Sigmoid colon (tissue), 6 donors: ENCODE measurements at regions not wholly inside any gene's neighbourhood (a gene's known extent, or its start where the extent isn't known, plus 50 kb on each side); places are given as distances from the start of the nearest gene placed in this dataset.

Experiments used
- DNase-seq: peaks from one replicate; pipeline ENCODE4 v3.0.0-alpha.2; 2019
- H3K27ac ChIP-seq, 4 donors: fragments of 200-600 bp; sonication (generic); one replicate each; pipeline ENCODE4 v1.5.1; 2016 to 2019; ENCODE audit warnings: mild to moderate bottlenecking in 1 of 4
- H3K27me3 ChIP-seq, 3 donors: fragments of 200-600 bp; sonication (generic); one replicate each; pipeline ENCODE4 v1.5.1; 2019; ENCODE audit warnings: mild to moderate bottlenecking in 1 of 3
- H3K36me3 ChIP-seq, 4 donors: fragments of 200-600 bp; sonication (generic); one replicate each; pipeline ENCODE4 v1.5.1; 2016 to 2019
- H3K4me1 ChIP-seq, 4 donors: fragments of 200-600 bp; sonication (generic); one replicate each; pipeline ENCODE4 v1.5.1; 2017 to 2019
- H3K4me3 ChIP-seq, 4 donors: fragments of 200-600 bp; sonication (generic); one replicate each; pipeline ENCODE4 v1.5.1; 2017 to 2019; ENCODE audit warnings: mild to moderate bottlenecking in 2 of 4, moderate library complexity in 1 of 4
- H3K9me3 ChIP-seq, 4 donors: fragments of 200-600 bp in 3 of 4; sonication (generic) in 3 of 4; one replicate each; pipeline versions ENCODE4 v1.5.1 to v1.6.1; 2013 to 2019
- EP300 ChIP-seq, 4 donors: sonication (generic); formaldehyde crosslinking; IDR thresholded peaks; one replicate each; pipeline ENCODE4 v1.6.1; 2017; ENCODE audit warnings: antibody characterized with exemption in 4 of 4
- POLR2A ChIP-seq, 2 donors: fragments of 450-650 bp; IDR thresholded peaks; one replicate each; pipeline ENCODE4 v1.6.1; 2016; ENCODE audit warnings: antibody characterized with exemption in 2 of 2, mild to moderate bottlenecking in 2 of 2, moderate library complexity in 2 of 2
- POLR2AphosphoS5 ChIP-seq, 4 donors: sonication (generic); formaldehyde crosslinking; IDR thresholded peaks; one replicate each; pipeline ENCODE4 v1.6.1; 2017; ENCODE audit warnings: antibody characterized with exemption in 4 of 4
- WGBS, 2 donors: extraction: QIAGEN DNeasy Blood & Tissue Kit; methylation state at CpG; one replicate each; pipeline ENCODE4 v1.1.7; 2013; 5-methylcytosine and 5-hydroxymethylcytosine counted together
- intact Hi-C: fragments of 100-400 bp; cut with DNase I; formaldehyde crosslinking; loops from one replicate; pipeline ENCODE4 v1.15.1; 2023
- TF ChIP-seq, protein P1 (sequence below), 4 experiments: fragments of 450-650 bp in 3 of 4; fragments of 200-600 bp in 1 of 4; IDR thresholded peaks; one replicate each; pipeline ENCODE4 v1.5.1; 2016 to 2019; ENCODE audit warnings: antibody characterized with exemption in 4 of 4, mild to moderate bottlenecking in 3 of 4, moderate library complexity in 2 of 4
- donor health status: healthy with polysubstance abuse.
- donor health status: healthy.

DNA sequence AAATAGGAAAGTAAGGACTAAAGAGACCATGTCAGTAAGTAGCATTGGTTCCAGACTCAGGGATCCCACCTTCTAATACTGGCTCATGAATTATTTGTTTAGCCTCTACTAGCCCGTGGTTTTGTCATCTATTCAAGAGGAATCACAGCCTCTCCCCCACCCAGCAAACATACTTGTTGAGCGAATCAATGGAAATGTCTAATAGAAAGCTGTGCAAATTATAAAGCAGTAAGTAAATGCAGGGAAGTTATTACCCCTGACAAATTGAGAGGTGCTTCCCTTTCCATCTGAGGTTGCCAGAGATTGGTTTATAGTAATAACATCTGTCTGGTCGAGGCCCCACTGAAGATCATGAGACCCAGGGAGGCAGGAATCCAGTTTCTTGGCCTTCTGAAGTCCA lies 219.3 kb upstream of the OSR1 start:
- Histone ChIP-seq H3K27me3 (no peaks in the 10 kb centered on the region), H3K27ac (no peak overlapping the region), H3K36me3 (no peaks in the 10 kb centered on the region), H3K4me1 (peaks cover 0 to 14% (median 7%) of the 10 kb centered on the region in 4 donors), H3K9me3 (no peaks in the 10 kb centered on the region), H3K4me3 (no peak overlapping the region)
- intact Hi-C loops = no loop called here
- no peak for DNase-seq
- WGBS, 2 donors = 68 to 84% methylated on average over 3 of the region's 3 CpGs
- TF ChIP-seq POLR2A (IDR thresholded peaks at IDR 0.05) (no peak), EP300 (IDR thresholded peaks at IDR 0.05) (no peak), POLR2AphosphoS5 (IDR thresholded peaks at IDR 0.05) (no peak)
- TF ChIP-seq, protein P1, sequence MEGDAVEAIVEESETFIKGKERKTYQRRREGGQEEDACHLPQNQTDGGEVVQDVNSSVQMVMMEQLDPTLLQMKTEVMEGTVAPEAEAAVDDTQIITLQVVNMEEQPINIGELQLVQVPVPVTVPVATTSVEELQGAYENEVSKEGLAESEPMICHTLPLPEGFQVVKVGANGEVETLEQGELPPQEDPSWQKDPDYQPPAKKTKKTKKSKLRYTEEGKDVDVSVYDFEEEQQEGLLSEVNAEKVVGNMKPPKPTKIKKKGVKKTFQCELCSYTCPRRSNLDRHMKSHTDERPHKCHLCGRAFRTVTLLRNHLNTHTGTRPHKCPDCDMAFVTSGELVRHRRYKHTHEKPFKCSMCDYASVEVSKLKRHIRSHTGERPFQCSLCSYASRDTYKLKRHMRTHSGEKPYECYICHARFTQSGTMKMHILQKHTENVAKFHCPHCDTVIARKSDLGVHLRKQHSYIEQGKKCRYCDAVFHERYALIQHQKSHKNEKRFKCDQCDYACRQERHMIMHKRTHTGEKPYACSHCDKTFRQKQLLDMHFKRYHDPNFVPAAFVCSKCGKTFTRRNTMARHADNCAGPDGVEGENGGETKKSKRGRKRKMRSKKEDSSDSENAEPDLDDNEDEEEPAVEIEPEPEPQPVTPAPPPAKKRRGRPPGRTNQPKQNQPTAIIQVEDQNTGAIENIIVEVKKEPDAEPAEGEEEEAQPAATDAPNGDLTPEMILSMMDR (IDR thresholded peaks at IDR 0.05) = no peak

DNA sequence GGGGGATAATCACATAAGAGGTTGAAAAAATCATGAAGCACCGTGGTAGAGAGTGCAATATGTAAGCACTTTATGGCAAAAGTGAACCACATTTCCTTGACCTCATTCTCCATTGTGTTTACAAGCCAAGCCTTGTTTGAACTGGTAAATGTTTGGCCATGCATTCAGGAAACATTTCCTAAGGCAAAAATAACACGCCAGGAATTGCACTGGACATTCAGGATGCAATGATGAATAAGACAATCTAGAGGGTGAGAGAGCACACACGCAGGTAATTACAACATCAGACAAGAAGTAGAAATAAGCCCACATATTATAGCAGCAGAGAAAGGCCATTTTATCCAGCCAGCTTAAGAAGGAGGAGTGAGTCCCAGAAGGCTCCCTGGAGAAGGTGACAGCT lies 218.0 kb upstream of the OSR1 start:
- no peak for DNase-seq
- H3K27me3 ChIP-seq = no peaks in the 10 kb centered on the region
- no peaks in the 10 kb centered on the region for H3K9me3 ChIP-seq
- no peak overlapping the region for H3K4me3 ChIP-seq
- TF ChIP-seq EP300 (IDR thresholded peaks at IDR 0.05) = no peak
- no peak for TF ChIP-seq POLR2A (IDR thresholded peaks at IDR 0.05)
- TF ChIP-seq, protein P1 (IDR thresholded peaks at IDR 0.05) = no peak
- TF ChIP-seq POLR2AphosphoS5 (IDR thresholded peaks at IDR 0.05) = no peak
- 19 to 58% methylated on average over 3 of the region's 3 CpGs for WGBS, 2 donors
- H3K27ac ChIP-seq = no peak overlapping the region
- H3K4me1 ChIP-seq = peaks cover 0 to 14% (median 7%) of the 10 kb centered on the region in 4 donors
- H3K36me3 ChIP-seq = no peaks in the 10 kb centered on the region
- intact Hi-C loops = no loop called here

DNA sequence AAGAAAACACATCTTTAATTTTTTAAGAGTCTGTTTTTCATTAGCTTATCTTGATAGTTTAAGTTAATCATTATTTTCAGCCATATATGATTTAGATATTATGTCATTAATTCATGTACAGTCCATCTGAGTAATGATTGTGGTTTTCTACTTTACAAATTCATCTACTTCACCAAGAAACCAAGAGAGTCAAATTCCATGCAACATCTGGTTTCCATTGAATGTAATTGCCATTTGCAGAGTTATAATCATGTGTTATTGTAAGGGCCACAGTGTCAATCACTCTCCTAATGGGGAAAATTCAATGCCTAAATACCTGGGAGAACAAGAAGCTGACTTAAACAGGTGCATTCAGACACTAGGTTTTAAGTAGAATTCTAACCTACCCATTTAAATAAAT lies 217.2 kb upstream of the OSR1 start:
- no peak for DNase-seq
- H3K36me3 ChIP-seq = no peaks in the 10 kb centered on the region
- no peaks in the 10 kb centered on the region for H3K27me3 ChIP-seq
- H3K4me3 ChIP-seq = no peak overlapping the region
- intact Hi-C loops = no loop called here
- H3K4me1 ChIP-seq = peaks cover 0 to 14% (median 7%) of the 10 kb centered on the region in 4 donors
- H3K27ac ChIP-seq = no peak overlapping the region
- no peaks in the 10 kb centered on the region for H3K9me3 ChIP-seq
- TF ChIP-seq EP300 (IDR thresholded peaks at IDR 0.05) = no peak
- no peak for TF ChIP-seq POLR2AphosphoS5 (IDR thresholded peaks at IDR 0.05)
- TF ChIP-seq, protein P1 (IDR thresholded peaks at IDR 0.05) = no peak
- TF ChIP-seq POLR2A (IDR thresholded peaks at IDR 0.05) = no peak

DNA sequence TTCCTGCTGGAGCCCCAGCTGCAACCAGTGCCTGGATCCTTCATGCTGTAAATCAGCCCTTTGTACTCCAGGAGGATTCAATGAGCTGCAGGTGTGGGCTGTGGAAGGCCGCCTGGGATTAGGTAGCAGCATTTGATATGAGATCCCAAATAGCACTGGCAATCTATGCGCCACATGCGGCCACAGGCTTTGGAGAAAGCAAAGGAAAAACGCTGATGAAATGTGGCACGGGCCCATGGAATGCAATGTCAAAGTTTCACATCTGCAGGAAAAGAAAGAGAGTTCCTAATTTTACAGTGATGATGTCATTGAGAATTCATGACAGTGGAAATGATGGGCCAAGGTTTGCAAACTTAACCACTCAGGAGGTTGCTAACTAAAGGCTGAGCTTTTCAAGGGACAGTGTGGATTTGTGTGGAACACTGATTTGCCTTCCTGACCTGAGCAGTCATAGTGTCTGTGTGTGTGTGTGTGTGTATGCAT lies 216.4 kb upstream of the OSR1 start:
- no peak overlapping the region for H3K27ac ChIP-seq
- peaks cover 0 to 14% (median 7%) of the 10 kb centered on the region in 4 donors for H3K4me1 ChIP-seq
- no peaks in the 10 kb centered on the region for H3K27me3 ChIP-seq
- WGBS, 2 donors = 9 to 34% methylated on average over 5 of the region's 5 CpGs
- H3K4me3 ChIP-seq = no peak overlapping the region
- intact Hi-C loops = no loop called here
- TF ChIP-seq POLR2AphosphoS5 (IDR thresholded peaks at IDR 0.05) = peak in 1 of 4 donors; percentile 11
- TF ChIP-seq POLR2A (IDR thresholded peaks at IDR 0.05) = no peak
- TF ChIP-seq EP300 (IDR thresholded peaks at IDR 0.05) = no peak
- TF ChIP-seq, protein P1 (IDR thresholded peaks at IDR 0.05) = no peak
- H3K36me3 ChIP-seq = no peaks in the 10 kb centered on the region
- H3K9me3 ChIP-seq = no peaks in the 10 kb centered on the region
- peak; percentile 84 for DNase-seq

DNA sequence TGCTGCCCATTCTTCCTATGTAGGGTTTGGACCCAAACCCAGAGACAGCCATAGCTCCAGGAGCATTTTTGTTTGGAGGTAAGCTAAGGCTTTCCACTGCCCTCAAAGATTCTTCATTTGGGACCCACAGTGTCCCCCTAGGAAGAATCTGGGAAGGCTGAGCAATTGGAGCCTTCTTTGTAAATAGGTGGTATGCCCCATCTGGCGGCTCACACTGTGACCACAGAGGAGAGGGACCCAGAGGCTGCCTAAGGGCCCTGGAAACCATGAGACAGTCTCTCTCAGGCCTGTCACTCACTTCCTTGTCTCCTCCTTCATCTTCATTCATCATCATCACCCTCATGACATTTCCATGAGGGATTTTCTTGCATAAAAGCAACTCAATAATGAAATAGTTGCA lies 215.4 kb upstream of the OSR1 start:
- 86 to 94% methylated on average over 1 of the region's 1 CpG for WGBS, 2 donors
- TF ChIP-seq POLR2A (IDR thresholded peaks at IDR 0.05) = no peak
- TF ChIP-seq, protein P1 (IDR thresholded peaks at IDR 0.05) = no peak
- no peak for TF ChIP-seq POLR2AphosphoS5 (IDR thresholded peaks at IDR 0.05)
- no peak for TF ChIP-seq EP300 (IDR thresholded peaks at IDR 0.05)
- no peak for DNase-seq
- Histone ChIP-seq H3K9me3 (no peaks in the 10 kb centered on the region), H3K4me3 (no peak overlapping the region), H3K27ac (no peak overlapping the region), H3K4me1 (peaks cover 0 to 14% (median 7%) of the 10 kb centered on the region in 4 donors), H3K27me3 (no peaks in the 10 kb centered on the region), H3K36me3 (no peaks in the 10 kb centered on the region)
- intact Hi-C loops = no loop called here
